ENCODE measurements at regions not wholly inside any gene's neighbourhood (a gene's known extent, or its start where the extent isn't known, plus 50 kb on each side); places are given as distances from the start of the nearest gene placed in this dataset.

DNA sequence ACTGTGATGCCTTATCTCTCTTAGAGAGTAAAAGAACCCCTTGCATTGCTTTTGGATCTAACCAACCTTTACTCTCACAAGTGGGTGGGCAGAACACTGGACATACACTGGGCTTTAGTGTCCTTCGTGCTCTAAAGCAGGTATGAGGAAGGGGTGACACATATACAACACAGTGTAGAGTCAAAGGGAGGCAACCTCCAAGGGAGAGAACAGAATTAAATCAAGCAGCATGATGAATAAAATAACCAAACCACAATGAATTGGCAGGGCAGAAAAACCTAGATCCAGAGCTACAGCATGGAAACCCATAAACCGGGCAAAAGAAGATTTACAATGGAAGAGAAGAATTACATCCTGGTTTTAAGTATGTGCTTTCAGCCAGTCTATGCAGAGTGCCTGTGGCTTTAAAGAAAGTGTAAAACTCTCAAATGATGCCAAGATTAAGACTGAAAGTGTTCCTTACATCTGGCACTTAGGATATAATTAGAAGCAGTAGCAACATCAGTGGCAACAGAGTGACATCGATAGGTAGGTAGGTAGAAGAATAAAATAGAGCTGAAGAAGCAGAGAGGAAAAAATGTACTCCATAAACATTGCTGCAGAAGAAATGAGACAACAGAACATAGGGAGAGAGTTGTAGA, 191.7 kb upstream of the ZC3H15 start:
- no peak for DNase-seq
- no peaks in the 10 kb centered on the region for H3K9me3 ChIP-seq
- H3K36me3 ChIP-seq: no peaks in the 10 kb centered on the region
- WGBS, 5 donors: 77 to 89% (median 84%) methylated on average over 3 of the region's 3 CpGs
- no peak overlapping the region for H3K27ac ChIP-seq
- no peaks in the 10 kb centered on the region for H3K4me1 ChIP-seq
- intact Hi-C loops (cut with DNase I; ENCODE audit: low total_unique reads): no loop called here
- no peak for TF ChIP-seq POLR2AphosphoS5 (IDR thresholded peaks at IDR 0.05)
- no peak for TF ChIP-seq CTCF (IDR thresholded peaks at IDR 0.05)
- no peak for TF ChIP-seq EP300 (IDR thresholded peaks at IDR 0.05)
- no peak for TF ChIP-seq POLR2A (IDR thresholded peaks at IDR 0.05)
- H3K27me3 ChIP-seq: no peaks in the 10 kb centered on the region
- no peak overlapping the region for H3K4me3 ChIP-seq

GRCh38 chr2:186299610-186300009, 186.4 kb upstream of the ZC3H15 start:
- Histone ChIP-seq H3K27ac (no peak overlapping the region), H3K27me3 (no peaks in the 10 kb centered on the region), H3K4me1 (no peaks in the 10 kb centered on the region), H3K36me3 (no peaks in the 10 kb centered on the region), H3K9me3 (no peaks in the 10 kb centered on the region), H3K4me3 (no peak overlapping the region)
- DNase-seq: no peak
- intact Hi-C loops (cut with DNase I; ENCODE audit: low total_unique reads): no loop called here
- no peak for TF ChIP-seq EP300 (IDR thresholded peaks at IDR 0.05)
- no peak for TF ChIP-seq POLR2AphosphoS5 (IDR thresholded peaks at IDR 0.05)
- no peak for TF ChIP-seq CTCF (IDR thresholded peaks at IDR 0.05)
- TF ChIP-seq POLR2A (IDR thresholded peaks at IDR 0.05): no peak
- WGBS, 5 donors: 28 to 54% (median 32%) methylated on average over 1 of the region's 1 CpG

- Histone ChIP-seq H3K27ac (no peak overlapping the region), H3K27me3 (no peaks in the 10 kb centered on the region), H3K36me3 (no peaks in the 10 kb centered on the region), H3K4me3 (no peak overlapping the region), H3K9me3 (no peaks in the 10 kb centered on the region), H3K4me1 (no peaks in the 10 kb centered on the region)
- intact Hi-C loops (cut with DNase I; ENCODE audit: low total_unique reads): no loop called here
- DNase-seq: peak in 1 of 2 donors; percentile 4
- 91 to 95% (median 93%) methylated on average over 7 of the region's 7 CpGs for WGBS, 5 donors
- TF ChIP-seq POLR2A (IDR thresholded peaks at IDR 0.05) (no peak), EP300 (IDR thresholded peaks at IDR 0.05) (no peak)
These were observed 183.8 kb upstream of the ZC3H15 start for GRCh38 chr2:186302263-186302662.

DNA sequence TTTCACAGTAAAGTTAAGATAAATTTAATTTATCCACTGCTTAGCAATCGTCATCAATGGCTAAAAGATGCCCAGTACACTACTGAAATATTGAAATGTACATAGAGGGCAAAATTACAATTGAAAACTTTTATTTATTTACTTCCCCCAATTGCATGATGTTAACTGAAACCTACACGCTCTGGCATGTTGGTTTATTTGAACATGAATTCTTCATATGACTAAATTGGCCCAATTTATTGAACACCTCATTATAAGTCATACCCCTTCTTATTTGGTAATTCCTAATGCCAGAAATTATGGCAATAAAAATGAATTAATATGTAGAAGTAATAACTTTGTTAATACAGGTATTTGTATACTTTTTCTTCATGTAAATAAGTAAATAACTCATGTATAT, 183.0 kb upstream of the ZC3H15 start:
- no peaks in the 10 kb centered on the region for H3K27me3 ChIP-seq
- H3K4me3 ChIP-seq: no peak overlapping the region
- DNase-seq: no peak
- WGBS, 5 donors: 85 to 93% (median 88%) methylated on average over 2 of the region's 2 CpGs
- intact Hi-C loops (cut with DNase I; ENCODE audit: low total_unique reads): no loop called here
- H3K27ac ChIP-seq: no peak overlapping the region
- TF ChIP-seq POLR2A (IDR thresholded peaks at IDR 0.05): no peak
- no peak for TF ChIP-seq CTCF (IDR thresholded peaks at IDR 0.05)
- TF ChIP-seq POLR2AphosphoS5 (IDR thresholded peaks at IDR 0.05): no peak
- no peak for TF ChIP-seq EP300 (IDR thresholded peaks at IDR 0.05)
- no peaks in the 10 kb centered on the region for H3K9me3 ChIP-seq
- no peaks in the 10 kb centered on the region for H3K36me3 ChIP-seq
- H3K4me1 ChIP-seq: no peaks in the 10 kb centered on the region

- Histone ChIP-seq H3K4me1 (no peaks in the 10 kb centered on the region), H3K27ac (no peak overlapping the region), H3K4me3 (no peak overlapping the region), H3K27me3 (no peaks in the 10 kb centered on the region), H3K36me3 (no peaks in the 10 kb centered on the region), H3K9me3 (no peaks in the 10 kb centered on the region)
- DNase-seq: no peak
- TF ChIP-seq POLR2AphosphoS5 (IDR thresholded peaks at IDR 0.05): no peak
- TF ChIP-seq POLR2A (IDR thresholded peaks at IDR 0.05): no peak
- no peak for TF ChIP-seq EP300 (IDR thresholded peaks at IDR 0.05)
- no peak for TF ChIP-seq CTCF (IDR thresholded peaks at IDR 0.05)
- intact Hi-C loops (cut with DNase I; ENCODE audit: low total_unique reads): no loop called here
These were observed 182.0 kb upstream of the ZC3H15 start for GRCh38 chr2:186304064-186304463.
